ENCODE measurements at regions not wholly inside any gene's neighbourhood (a gene's known extent, or its start where the extent isn't known, plus 50 kb on each side); places are given as distances from the start of the nearest gene placed in this dataset.
"Not testable (repeated sequence)": the region's sequence is repeated elsewhere in the genome, so short reads cannot be mapped to it uniquely, and the experiment has no call there.

- not testable (repeated sequence) for DNase-seq (ENCODE audit: low read depth in 2 of 2)
These were observed 454.3 kb upstream of the SLITRK6 start for GRCh38 chr13:86253497-86253896.

GRCh38 chr13:86255820-86256219 lies 456.6 kb upstream of the SLITRK6 start:
- DNase-seq (ENCODE audit: low read depth in 2 of 2): not testable (repeated sequence)

GRCh38 chr13:86269511-86269910 lies 470.3 kb upstream of the SLITRK6 start:
- DNase-seq (ENCODE audit: low read depth in 2 of 2): no peak

DNA sequence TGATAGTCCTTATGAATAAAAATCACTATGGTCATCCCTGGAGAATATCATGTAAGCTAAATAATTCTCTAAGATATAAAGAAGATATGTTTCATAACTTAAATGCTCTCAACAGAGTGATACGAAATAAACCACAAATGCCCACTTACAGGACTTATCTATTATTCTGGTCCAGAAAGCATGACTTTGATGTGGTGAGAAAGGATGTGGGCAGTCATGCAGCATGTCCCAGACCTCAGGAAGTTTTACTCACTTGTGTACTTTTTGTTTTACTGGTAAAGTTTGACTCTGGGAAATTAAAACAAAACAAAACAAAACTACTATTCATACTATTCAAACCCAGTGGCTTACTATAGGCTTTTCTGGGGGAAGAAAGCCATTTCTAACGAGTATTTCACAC lies 483.2 kb upstream of the SLITRK6 start:
- no peak for DNase-seq (ENCODE audit: low read depth in 2 of 2)

GRCh38 chr13:86283031-86283430 lies 483.8 kb upstream of the SLITRK6 start:
- DNase-seq (ENCODE audit: low read depth in 2 of 2): no peak

- DNase-seq (ENCODE audit: low read depth in 2 of 2): no peak
These were observed 499.5 kb upstream of the SLITRK6 start for GRCh38 chr13:86298725-86299124.

DNA sequence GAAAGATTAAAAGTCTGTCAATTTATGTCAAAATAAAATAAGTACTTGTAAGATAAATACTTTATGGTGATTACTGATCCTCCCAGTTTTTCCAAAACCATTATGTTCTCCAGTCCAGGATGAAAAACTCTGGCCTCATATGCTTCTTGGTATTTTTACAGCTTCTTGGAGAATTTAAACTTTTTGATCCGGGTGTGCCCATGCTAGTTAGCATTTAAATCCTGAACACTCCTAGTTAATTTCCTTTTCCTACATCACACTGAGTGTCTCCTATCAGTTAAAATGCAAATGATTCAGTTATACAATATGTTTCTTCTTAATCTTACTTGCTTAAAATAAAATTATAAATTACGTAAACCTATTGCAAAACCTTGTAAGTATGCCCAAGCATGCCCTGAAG lies 499.9 kb upstream of the SLITRK6 start:
- DNase-seq (ENCODE audit: low read depth in 2 of 2): no peak

- no peak for DNase-seq (ENCODE audit: low read depth in 2 of 2)
These were observed 510.7 kb upstream of the SLITRK6 start for GRCh38 chr13:86309881-86310280.

DNA sequence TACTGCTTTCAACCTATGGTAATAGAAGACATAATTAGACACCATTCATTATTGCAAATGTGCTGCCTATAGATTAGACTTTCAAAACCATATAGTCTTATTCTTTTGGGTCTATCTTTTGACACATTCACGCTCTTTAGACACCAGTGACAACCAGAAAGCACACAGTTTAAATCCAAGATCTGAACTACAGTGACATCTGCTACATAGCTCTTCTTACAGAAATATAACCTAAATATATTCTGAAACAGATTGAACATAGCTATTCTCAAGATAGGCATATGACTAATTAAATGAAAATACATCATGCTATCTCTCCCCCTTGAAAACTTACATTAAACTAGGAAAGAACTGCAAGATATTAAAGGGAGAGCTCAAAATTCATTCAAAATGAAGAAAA lies 514.2 kb upstream of the SLITRK6 start:
- DNase-seq (ENCODE audit: low read depth in 2 of 2): no peak

- DNase-seq (ENCODE audit: low read depth in 2 of 2): no peak
These were observed 519.2 kb upstream of the SLITRK6 start for GRCh38 chr13:86318450-86318849.

DNA sequence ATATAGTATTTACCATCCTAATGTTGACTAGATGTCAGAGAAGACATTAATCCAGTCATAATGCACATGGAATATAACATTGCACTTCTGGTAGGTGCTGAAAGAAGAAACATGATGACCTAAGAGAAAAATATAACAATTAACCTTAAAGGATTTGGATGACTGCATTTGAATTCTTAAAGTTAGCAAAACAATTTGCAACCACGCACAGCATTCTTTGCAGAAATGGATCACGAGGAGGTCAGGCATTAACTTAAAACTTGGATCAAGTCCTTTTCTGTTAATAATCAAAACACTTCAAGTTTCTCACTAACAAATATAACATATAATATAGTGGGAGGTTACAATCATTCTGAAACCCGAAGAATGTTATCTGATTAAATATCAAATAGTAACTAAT lies 525.0 kb upstream of the SLITRK6 start:
- DNase-seq (ENCODE audit: low read depth in 2 of 2): no peak

GRCh38 chr13:86355301-86355700 lies 556.1 kb upstream of the SLITRK6 start:
- DNase-seq (ENCODE audit: low read depth in 2 of 2): no peak

- DNase-seq (ENCODE audit: low read depth in 2 of 2): no peak
These were observed 557.9 kb upstream of the SLITRK6 start for GRCh38 chr13:86357106-86357505.

- not testable (repeated sequence) for DNase-seq (ENCODE audit: low read depth in 2 of 2)
These were observed 564.5 kb upstream of the SLITRK6 start for GRCh38 chr13:86363749-86364148.

GRCh38 chr13:86368924-86369323 lies 569.7 kb upstream of the SLITRK6 start:
- no peak for DNase-seq (ENCODE audit: low read depth in 2 of 2)

DNA sequence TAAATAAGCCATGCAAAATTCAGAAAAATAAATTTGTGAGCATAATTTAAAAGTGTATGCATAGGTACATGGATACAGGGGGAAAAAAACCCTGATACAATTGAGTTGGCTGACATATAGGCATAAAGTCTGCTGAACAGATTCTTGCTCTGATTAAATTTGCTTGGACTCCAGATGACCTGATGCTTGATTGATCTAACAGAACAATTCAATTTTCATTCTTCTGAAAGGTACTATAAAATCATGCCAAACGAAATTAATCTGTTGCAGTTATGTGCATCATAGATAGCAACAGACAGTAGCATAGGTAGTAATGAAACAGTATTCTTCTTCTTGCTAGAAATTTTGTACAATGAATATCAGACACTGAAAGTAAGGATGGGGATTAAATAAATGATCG lies 578.2 kb upstream of the SLITRK6 start:
- no peak for DNase-seq (ENCODE audit: low read depth in 2 of 2)

DNA sequence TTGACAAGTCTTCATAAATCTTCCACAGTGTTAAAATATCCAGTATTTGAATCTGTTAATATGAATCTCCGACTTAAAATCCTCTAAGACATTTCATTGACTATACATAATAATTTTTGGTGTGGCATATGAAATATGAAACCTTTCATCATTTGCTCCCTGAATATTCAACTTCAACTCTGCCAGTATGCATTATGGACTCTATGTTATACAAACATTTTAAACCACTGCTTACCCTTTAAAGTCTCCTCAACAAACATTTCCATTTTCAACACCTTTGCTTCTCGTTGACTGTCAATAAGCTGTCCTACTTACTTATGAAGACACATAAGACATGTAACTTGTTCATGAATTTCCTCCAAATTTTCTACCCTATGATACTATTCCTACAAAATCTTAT lies 579.4 kb upstream of the SLITRK6 start:
- no peak for DNase-seq (ENCODE audit: low read depth in 2 of 2)

DNA sequence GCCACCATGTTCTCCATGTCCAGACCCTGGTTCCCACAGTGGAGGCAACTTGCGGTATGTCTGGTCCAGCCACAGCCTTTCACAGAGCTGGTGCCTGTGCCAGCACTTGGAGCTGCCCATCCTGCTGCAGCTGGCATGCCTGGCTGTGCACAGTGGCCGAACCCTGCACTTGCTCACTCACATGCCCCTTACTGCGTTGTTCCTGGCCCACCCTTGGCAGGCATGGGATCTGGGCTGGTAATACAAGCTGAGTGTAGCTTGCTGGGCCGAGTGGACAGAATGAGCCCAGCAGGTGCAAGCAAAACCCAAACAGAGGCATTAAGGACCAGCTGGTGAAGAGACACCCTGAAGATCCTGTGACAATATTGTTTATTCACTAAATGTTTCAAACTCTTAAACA lies 583.9 kb upstream of the SLITRK6 start:
- DNase-seq (ENCODE audit: low read depth in 2 of 2): no peak

DNA sequence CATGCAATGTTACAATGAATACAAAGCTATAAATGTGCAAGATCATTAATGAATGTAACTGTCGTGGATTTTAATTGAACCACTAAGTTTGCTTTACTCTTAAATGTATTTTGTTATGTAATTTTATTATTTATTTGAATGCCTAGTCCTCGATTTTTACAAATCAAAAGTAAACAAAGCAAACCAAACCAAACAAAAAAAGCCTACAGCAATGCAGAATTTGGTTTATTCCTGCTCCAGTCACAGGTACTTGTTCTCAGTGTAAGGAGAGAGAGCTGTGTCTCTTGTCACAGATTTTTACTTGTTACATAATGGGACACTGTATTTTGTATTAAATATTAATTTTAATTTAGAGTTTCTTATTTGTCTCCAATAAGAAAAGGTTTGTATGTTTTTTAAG lies 584.3 kb upstream of the SLITRK6 start:
- no peak for DNase-seq (ENCODE audit: low read depth in 2 of 2)

GRCh38 chr13:86397635-86398034 lies 598.4 kb upstream of the SLITRK6 start:
- no peak for DNase-seq (ENCODE audit: low read depth in 2 of 2)

GRCh38 chr13:86399572-86399971 lies 600.4 kb upstream of the SLITRK6 start:
- no peak for DNase-seq (ENCODE audit: low read depth in 2 of 2)

DNA sequence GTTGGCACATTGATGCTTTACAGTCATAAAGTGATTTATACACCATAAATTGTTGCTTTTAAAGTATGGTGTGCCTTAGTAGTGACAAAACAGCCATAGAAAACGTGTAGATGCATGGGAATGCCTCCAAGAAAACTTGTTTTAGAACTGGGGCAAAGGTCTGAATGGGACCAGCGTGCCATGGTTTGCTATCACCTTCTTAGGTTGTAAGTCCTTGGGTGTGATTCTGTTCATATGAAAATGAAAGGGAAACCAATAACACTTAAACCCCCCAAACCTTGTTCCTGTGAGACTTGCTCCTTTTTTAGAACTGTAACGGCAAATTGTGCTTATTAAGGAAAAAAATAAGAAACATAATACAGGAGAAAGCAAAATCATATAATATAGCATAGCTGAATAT lies 603.3 kb upstream of the SLITRK6 start:
- no peak for DNase-seq (ENCODE audit: low read depth in 2 of 2)

- no peak for DNase-seq (ENCODE audit: low read depth in 2 of 2)
These were observed 604.0 kb upstream of the SLITRK6 start for GRCh38 chr13:86403181-86403580.

GRCh38 chr13:86409466-86410241 lies 610.4 kb upstream of the SLITRK6 start:
- DNase-seq (ENCODE audit: low read depth in 2 of 2): no peak

All from lung microvascular endothelial cell (primary cell).